ENCODE measurements at regions not wholly inside any gene's neighbourhood (a gene's known extent, or its start where the extent isn't known, plus 50 kb on each side); places are given as distances from the start of the nearest gene placed in this dataset.
A peak's percentile ranks its signal among the peaks of the same experiment; 100 is the strongest.

DNA sequence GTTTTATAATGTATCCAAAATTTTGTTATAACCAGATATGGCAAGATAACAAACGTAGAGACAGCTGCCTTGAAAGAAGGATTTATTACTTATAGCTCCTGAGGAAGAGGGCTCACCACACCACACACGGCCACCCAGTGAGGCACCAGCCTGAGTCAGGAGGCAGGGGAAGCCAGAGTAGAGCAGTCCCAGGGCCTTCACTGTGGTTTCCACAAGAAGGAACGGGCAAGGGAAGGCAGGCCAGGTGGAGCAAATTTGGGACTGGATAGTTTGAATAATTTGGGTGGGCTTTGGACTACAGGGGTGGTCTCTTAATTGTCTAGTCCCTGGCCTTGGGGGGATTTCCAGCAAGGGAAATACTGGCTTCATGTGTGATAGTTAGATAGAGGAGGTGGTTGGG is 72.5 kb downstream of the RRAGC start:
- H3K9me3 ChIP-seq (ENCODE audit: control insufficient read depth in 5 of 5, low read length in 5 of 5), result peaks cover 0 to 3% (median 0%) of the 10 kb centered on the region in 5 donors
- H3K27ac ChIP-seq (ENCODE audit: low read depth, low read length), result no peak overlapping the region
- H3K9ac ChIP-seq (ENCODE audit: low read length in 5 of 5), result no peak overlapping the region
- no peak overlapping the region for H3K4me3 ChIP-seq (ENCODE audit: low read depth in 1 of 5, low read length in 5 of 5)
- peaks cover 0 to 22% (median 16%) of the 10 kb centered on the region in 5 donors for H3K4me1 ChIP-seq (ENCODE audit: control insufficient read depth in 5 of 5, insufficient read depth in 5 of 5, low read length in 5 of 5)
- no peaks in the 10 kb centered on the region for H3K36me3 ChIP-seq (ENCODE audit: control insufficient read depth in 5 of 5, insufficient read depth in 5 of 5, low read length in 5 of 5)
- H3K27me3 ChIP-seq (ENCODE audit: control insufficient read depth in 5 of 5, insufficient read depth in 4 of 5, low read length in 5 of 5), result peaks cover 18 to 52% (median 27%) of the 10 kb centered on the region in 5 donors

DNA sequence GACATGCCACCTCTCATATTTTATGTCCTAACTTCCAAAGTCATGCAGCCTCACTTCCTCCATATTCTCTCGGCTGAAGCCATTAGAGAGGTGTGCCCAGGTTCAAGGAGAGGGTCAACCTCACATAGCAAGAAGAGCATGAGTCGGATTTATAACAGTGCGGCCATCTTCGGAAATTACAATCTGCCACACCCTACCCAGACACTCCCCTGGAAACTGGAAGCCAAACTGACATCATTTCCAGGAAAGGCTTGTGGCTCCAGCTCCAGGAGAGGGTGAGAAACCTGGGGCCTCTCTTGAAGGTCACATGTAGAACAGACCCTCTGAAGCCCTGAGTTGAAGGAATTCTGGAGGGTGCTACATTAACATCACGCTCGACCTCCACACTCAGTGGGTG is 73.5 kb downstream of the RRAGC start:
- Histone ChIP-seq H3K27ac (ENCODE audit: low read depth, low read length) (no peak overlapping the region), H3K36me3 (ENCODE audit: control insufficient read depth in 5 of 5, insufficient read depth in 5 of 5, low read length in 5 of 5) (no peaks in the 10 kb centered on the region), H3K27me3 (ENCODE audit: control insufficient read depth in 5 of 5, insufficient read depth in 4 of 5, low read length in 5 of 5) (peaks cover 24 to 62% (median 30%) of the 10 kb centered on the region in 5 donors), H3K4me1 (ENCODE audit: control insufficient read depth in 5 of 5, insufficient read depth in 5 of 5, low read length in 5 of 5) (peaks cover 0 to 25% (median 16%) of the 10 kb centered on the region in 5 donors), H3K4me3 (ENCODE audit: low read depth in 1 of 5, low read length in 5 of 5) (no peak overlapping the region), H3K9ac (ENCODE audit: low read length in 5 of 5) (no peak overlapping the region), H3K9me3 (ENCODE audit: control insufficient read depth in 5 of 5, low read length in 5 of 5) (no peaks in the 10 kb centered on the region)

DNA sequence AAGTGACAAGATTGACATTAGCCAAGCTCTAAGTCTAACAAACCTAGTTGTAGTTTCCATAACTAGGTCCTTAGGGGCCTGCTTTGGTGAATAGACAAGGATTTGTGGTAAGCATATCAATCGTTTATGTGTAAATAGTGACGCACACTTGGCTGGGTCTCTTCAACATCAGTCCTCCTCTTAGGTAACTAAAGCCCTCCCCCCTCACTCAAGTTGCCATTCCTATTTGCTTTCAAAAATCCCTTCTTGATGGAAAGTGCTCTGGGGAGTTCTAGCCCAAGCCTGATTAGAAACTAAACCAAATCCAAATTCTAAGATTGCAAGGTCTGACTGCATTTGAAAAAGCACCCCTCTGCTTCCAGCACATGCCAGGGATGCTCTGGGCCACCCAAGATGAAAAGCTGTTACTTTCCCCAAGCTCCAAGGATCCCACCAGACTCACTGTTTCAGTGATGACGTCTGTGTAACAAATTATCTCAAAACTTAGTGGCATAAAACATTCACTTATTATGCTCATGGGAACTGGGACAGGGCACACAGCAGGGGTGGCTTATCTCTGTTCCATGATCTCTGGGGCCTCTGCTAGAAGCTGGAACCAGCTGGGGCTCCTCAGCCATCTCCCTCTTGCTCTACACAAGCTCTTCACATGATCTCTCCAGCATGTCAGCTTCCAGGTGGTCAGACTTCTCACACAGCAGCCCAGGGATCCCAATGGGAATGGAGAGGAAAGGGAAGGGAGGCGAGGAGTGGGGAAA is 74.1 kb downstream of the RRAGC start:
- Histone ChIP-seq H3K36me3 (ENCODE audit: control insufficient read depth in 5 of 5, insufficient read depth in 5 of 5, low read length in 5 of 5) (no peaks in the 10 kb centered on the region), H3K27me3 (ENCODE audit: control insufficient read depth in 5 of 5, insufficient read depth in 4 of 5, low read length in 5 of 5) (peaks cover 24 to 64% (median 30%) of the 10 kb centered on the region in 5 donors), H3K9me3 (ENCODE audit: control insufficient read depth in 5 of 5, low read length in 5 of 5) (no peaks in the 10 kb centered on the region), H3K4me3 (ENCODE audit: low read depth in 1 of 5, low read length in 5 of 5) (no peak overlapping the region), H3K4me1 (ENCODE audit: control insufficient read depth in 5 of 5, insufficient read depth in 5 of 5, low read length in 5 of 5) (peaks cover 0 to 25% (median 16%) of the 10 kb centered on the region in 5 donors), H3K27ac (ENCODE audit: low read depth, low read length) (no peak overlapping the region), H3K9ac (ENCODE audit: low read length in 5 of 5) (no peak overlapping the region)

DNA sequence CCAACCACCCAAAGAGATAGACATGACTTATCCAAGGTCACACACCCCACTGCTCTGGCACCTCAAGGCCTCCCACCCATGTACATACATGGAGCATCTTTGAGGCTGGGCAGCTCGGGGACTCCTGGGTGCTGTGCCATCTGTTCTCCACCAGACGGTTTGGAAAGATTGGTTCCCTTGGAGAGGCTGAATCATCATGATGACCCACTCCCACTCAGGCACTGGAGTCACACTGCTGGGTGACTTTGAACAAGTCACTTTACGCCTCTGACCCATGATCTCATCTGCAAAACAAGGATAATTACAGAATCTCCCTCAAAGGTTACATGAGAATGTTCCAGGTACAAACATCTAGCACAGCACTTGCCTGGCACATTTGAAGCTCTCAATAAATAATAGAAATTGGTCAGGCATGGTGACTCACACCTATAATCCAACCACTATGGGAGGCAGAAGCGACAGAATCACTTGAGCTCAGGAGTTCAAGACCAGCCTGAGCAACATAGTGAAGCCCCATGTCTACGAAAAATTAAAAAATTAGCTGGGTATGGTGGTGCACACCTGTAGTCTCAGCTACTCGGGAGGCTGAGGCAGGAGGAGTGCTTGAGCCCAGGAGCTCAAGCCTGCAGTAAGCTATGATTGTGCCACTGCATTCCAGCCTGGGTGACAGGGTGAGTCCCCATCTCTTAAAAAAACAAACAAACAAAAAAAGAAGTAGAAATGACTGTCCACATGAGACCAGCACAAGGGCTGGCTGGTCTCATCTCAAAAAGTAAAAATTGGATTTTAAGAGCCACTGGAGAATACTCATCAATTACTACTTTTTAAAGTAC is 74.9 kb downstream of the RRAGC start:
- H3K4me1 ChIP-seq (ENCODE audit: control insufficient read depth in 5 of 5, insufficient read depth in 5 of 5, low read length in 5 of 5), result peaks cover 0 to 19% (median 14%) of the 10 kb centered on the region in 5 donors
- no peaks in the 10 kb centered on the region for H3K36me3 ChIP-seq (ENCODE audit: control insufficient read depth in 5 of 5, insufficient read depth in 5 of 5, low read length in 5 of 5)
- no peak overlapping the region for H3K27ac ChIP-seq (ENCODE audit: low read depth, low read length)
- no peaks in the 10 kb centered on the region for H3K9me3 ChIP-seq (ENCODE audit: control insufficient read depth in 5 of 5, low read length in 5 of 5)
- no peak overlapping the region for H3K9ac ChIP-seq (ENCODE audit: low read length in 5 of 5)
- H3K4me3 ChIP-seq (ENCODE audit: low read depth in 1 of 5, low read length in 5 of 5), result no peak overlapping the region
- H3K27me3 ChIP-seq (ENCODE audit: control insufficient read depth in 5 of 5, insufficient read depth in 4 of 5, low read length in 5 of 5), result peaks cover 26 to 63% (median 35%) of the 10 kb centered on the region in 5 donors

DNA sequence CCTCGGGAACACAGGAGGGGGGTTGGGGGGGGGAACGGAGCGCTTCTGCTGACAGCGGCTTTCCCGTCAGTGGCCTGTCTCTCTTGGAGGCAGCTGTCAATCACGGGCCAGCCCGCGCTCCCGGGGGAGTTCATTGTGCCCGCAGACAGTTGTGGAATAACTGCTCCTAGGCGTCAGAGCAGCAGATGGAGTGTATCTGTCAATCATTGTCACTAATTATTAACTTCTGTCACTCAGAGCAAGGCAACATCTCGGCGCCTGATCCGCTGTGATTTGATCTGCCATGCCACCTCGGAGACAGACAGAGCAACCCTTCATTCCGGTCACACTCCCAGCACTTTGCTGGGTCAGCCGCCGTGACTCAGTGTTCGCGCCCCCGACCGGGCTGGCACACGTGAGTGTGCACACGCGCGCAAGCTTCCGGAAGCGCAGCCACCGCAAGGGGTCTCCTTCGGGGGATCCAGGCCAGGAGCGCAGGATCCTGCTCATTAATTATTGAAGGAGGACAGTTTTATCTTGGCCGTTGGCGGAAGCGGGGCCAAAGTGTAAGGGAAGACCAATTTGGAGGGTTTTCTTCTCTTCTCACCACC is 75.8 kb downstream of the RRAGC start:
- H3K9me3 ChIP-seq (ENCODE audit: control insufficient read depth in 5 of 5, low read length in 5 of 5), result no peaks in the 10 kb centered on the region
- H3K27ac ChIP-seq (ENCODE audit: low read depth, low read length), result no peak overlapping the region
- H3K27me3 ChIP-seq (ENCODE audit: control insufficient read depth in 5 of 5, insufficient read depth in 4 of 5, low read length in 5 of 5), result peaks cover 26 to 67% (median 35%) of the 10 kb centered on the region in 5 donors
- no peak overlapping the region for H3K9ac ChIP-seq (ENCODE audit: low read length in 5 of 5)
- H3K4me1 ChIP-seq (ENCODE audit: control insufficient read depth in 5 of 5, insufficient read depth in 5 of 5, low read length in 5 of 5), result peaks cover 0 to 10% (median 7%) of the 10 kb centered on the region in 5 donors
- H3K36me3 ChIP-seq (ENCODE audit: control insufficient read depth in 5 of 5, insufficient read depth in 5 of 5, low read length in 5 of 5), result no peaks in the 10 kb centered on the region
- peak overlapping the region in 2 of 5 donors; percentile 0 to 12 for H3K4me3 ChIP-seq (ENCODE audit: low read depth in 1 of 5, low read length in 5 of 5)

DNA sequence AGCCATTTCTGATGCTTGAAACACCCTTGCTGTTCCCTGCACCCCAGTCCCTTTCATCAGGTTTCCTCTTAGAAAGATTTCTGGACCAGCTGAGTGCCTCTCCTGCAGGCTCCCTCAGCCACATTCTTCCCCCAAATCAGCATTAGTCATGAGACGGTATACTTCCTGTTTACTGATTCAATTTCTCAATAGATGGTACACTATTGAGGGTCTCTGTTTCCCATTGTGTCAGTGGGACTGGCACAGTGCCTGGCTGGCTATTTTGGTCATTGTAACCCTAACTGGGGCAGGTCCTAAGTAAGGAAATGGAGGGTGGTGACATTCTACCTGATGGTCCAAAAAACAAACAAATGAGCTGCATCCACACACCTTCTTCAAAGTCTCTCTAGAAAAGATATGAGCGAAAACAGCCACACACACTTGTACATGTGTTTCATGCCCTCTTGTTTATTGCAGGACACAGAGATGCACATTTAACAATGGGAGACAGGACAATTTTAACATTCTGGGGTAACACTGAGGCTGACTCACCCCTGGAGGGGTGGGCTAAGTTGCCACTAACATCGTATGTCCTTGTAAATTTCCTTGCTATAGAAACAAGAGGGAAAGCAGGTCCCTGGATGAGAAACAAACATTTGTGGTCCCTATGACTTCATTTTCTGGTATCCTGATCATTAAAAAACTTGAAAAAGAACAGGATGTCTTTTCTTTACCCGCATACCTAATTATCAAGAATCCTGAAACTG is 77.5 kb downstream of the RRAGC start:
- Histone ChIP-seq H3K4me3 (ENCODE audit: low read depth in 1 of 5, low read length in 5 of 5) (no peak overlapping the region), H3K27ac (ENCODE audit: low read depth, low read length) (no peak overlapping the region), H3K9me3 (ENCODE audit: control insufficient read depth in 5 of 5, low read length in 5 of 5) (no peaks in the 10 kb centered on the region), H3K4me1 (ENCODE audit: control insufficient read depth in 5 of 5, insufficient read depth in 5 of 5, low read length in 5 of 5) (peaks cover 0 to 7% (median 7%) of the 10 kb centered on the region in 5 donors), H3K27me3 (ENCODE audit: control insufficient read depth in 5 of 5, insufficient read depth in 4 of 5, low read length in 5 of 5) (peaks cover 26 to 63% (median 35%) of the 10 kb centered on the region in 5 donors), H3K36me3 (ENCODE audit: control insufficient read depth in 5 of 5, insufficient read depth in 5 of 5, low read length in 5 of 5) (no peaks in the 10 kb centered on the region), H3K9ac (ENCODE audit: low read length in 5 of 5) (no peak overlapping the region)

DNA sequence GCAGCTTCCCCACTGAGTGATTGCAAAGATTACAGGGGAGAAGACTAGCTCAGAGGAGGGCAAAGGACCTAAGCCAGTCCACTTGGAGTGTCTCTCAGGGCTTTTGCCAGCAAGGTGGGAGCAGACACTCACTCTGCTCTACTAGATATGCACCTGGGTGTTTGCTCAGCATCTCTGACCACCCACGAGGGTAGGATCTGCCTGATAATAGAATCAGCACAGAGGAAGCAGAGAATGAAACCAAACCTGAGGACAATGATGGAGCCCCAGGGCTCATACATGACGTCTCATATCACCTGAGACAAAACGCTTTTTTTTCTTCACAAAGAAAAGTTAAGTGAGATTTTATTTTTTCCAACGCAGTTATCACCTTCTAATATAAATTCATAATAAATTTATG is 79.4 kb downstream of the RRAGC start:
- H3K9me3 ChIP-seq (ENCODE audit: control insufficient read depth in 5 of 5, low read length in 5 of 5), result no peaks in the 10 kb centered on the region
- peaks cover 0 to 7% (median 7%) of the 10 kb centered on the region in 5 donors for H3K4me1 ChIP-seq (ENCODE audit: control insufficient read depth in 5 of 5, insufficient read depth in 5 of 5, low read length in 5 of 5)
- H3K27ac ChIP-seq (ENCODE audit: low read depth, low read length), result no peak overlapping the region
- peaks cover 26 to 56% (median 31%) of the 10 kb centered on the region in 5 donors for H3K27me3 ChIP-seq (ENCODE audit: control insufficient read depth in 5 of 5, insufficient read depth in 4 of 5, low read length in 5 of 5)
- no peak overlapping the region for H3K9ac ChIP-seq (ENCODE audit: low read length in 5 of 5)
- H3K4me3 ChIP-seq (ENCODE audit: low read depth in 1 of 5, low read length in 5 of 5), result no peak overlapping the region
- H3K36me3 ChIP-seq (ENCODE audit: control insufficient read depth in 5 of 5, insufficient read depth in 5 of 5, low read length in 5 of 5), result no peaks in the 10 kb centered on the region

DNA sequence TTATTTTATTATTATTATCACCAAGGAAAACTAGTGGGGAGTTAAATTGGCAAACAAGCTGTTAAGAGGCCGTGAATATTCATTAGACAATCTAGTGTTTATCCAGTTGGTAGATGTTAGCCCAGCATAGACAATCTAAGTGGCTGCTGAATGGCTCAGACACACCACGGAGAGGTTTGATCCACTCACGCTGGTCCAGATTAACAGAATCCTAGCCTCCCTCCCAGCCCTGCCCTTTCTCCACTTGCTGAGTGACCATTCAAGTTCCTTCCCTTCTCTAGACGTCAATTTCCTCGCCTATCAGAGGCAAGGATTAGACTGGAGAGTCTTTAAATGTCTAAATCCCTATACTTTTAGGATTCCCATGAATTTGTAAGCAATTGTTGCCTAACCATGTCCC is 80.1 kb downstream of the RRAGC start:
- Histone ChIP-seq H3K4me1 (ENCODE audit: control insufficient read depth in 5 of 5, insufficient read depth in 5 of 5, low read length in 5 of 5) (peaks cover 0 to 7% (median 7%) of the 10 kb centered on the region in 5 donors), H3K9ac (ENCODE audit: low read length in 5 of 5) (no peak overlapping the region), H3K4me3 (ENCODE audit: low read depth in 1 of 5, low read length in 5 of 5) (no peak overlapping the region), H3K27me3 (ENCODE audit: control insufficient read depth in 5 of 5, insufficient read depth in 4 of 5, low read length in 5 of 5) (peaks cover 19 to 50% (median 28%) of the 10 kb centered on the region in 5 donors), H3K9me3 (ENCODE audit: control insufficient read depth in 5 of 5, low read length in 5 of 5) (no peaks in the 10 kb centered on the region), H3K36me3 (ENCODE audit: control insufficient read depth in 5 of 5, insufficient read depth in 5 of 5, low read length in 5 of 5) (no peaks in the 10 kb centered on the region), H3K27ac (ENCODE audit: low read depth, low read length) (no peak overlapping the region)

DNA sequence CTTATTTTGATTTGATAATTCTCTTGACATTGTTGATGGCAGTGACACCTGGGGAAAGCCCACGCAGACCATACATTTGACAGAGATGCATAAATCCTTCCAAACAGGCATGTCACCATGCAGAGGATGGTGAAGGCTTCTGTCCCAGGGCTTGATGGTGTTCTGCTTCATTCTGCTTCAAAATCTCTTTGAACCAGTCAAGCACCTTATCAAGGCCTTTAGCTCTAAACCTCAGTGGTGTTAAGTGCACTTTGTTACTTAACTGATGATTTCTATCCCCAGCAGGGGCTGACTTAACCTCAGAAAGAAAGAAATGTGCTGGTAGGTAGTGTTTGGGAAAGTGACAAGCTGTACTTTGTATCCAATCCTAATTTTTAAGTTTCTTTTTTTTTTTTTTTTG is 81.1 kb downstream of the RRAGC start:
- H3K4me1 ChIP-seq (ENCODE audit: control insufficient read depth in 5 of 5, insufficient read depth in 5 of 5, low read length in 5 of 5), result peaks cover 0 to 4% (median 2%) of the 10 kb centered on the region in 5 donors
- H3K9me3 ChIP-seq (ENCODE audit: control insufficient read depth in 5 of 5, low read length in 5 of 5), result no peaks in the 10 kb centered on the region
- H3K27me3 ChIP-seq (ENCODE audit: control insufficient read depth in 5 of 5, insufficient read depth in 4 of 5, low read length in 5 of 5), result peaks cover 9 to 40% (median 20%) of the 10 kb centered on the region in 5 donors
- H3K27ac ChIP-seq (ENCODE audit: low read depth, low read length), result no peak overlapping the region
- H3K36me3 ChIP-seq (ENCODE audit: control insufficient read depth in 5 of 5, insufficient read depth in 5 of 5, low read length in 5 of 5), result no peaks in the 10 kb centered on the region
- no peak overlapping the region for H3K4me3 ChIP-seq (ENCODE audit: low read depth in 1 of 5, low read length in 5 of 5)
- no peak overlapping the region for H3K9ac ChIP-seq (ENCODE audit: low read length in 5 of 5)

Measured in subcutaneous abdominal adipose tissue (tissue), 5 donors.